HL-60 (cell line): ENCODE measurements at regions not wholly inside any gene's neighbourhood (a gene's known extent, or its start where the extent isn't known, plus 50 kb on each side); places are given as distances from the start of the nearest gene placed in this dataset.

Experiments
- DNase-seq, 2 experiments: peaks; one replicate each; pipeline ENCODE4 v3.0.0-alpha.2; 2010 to 2020; ENCODE audit warnings: low read depth in 1 of 2, low spot score in 1 of 2
- H3K27ac ChIP-seq: fragments of 250-450 bp; sonication (Bioruptor Pico); replicated peaks from 2 replicates; pipeline ENCODE4 v1.5.1; 2020; ENCODE audit warnings: mild to moderate bottlenecking, moderate library complexity
- H3K27me3 ChIP-seq: fragments of 250-450 bp; sonication (Bioruptor Pico); 2 replicates; pipeline ENCODE4 v1.5.1; 2021; ENCODE audit warnings: mild to moderate bottlenecking, moderate library complexity; ENCODE audit not compliant: insufficient read depth, poor library complexity, severe bottlenecking
- H3K4me3 ChIP-seq: replicated peaks from 2 replicates; pipeline ENCODE4 v1.5.1; 2011; ENCODE audit warnings: mild to moderate bottlenecking, control low read depth, low read length; ENCODE audit not compliant: insufficient read depth
- GABPA ChIP-seq: IDR thresholded peaks from 2 replicates; pipeline ENCODE4 v1.6.1; 2012; ENCODE audit warnings: low read depth
- POLR2AphosphoS5 ChIP-seq: IDR thresholded peaks from 2 replicates; pipeline ENCODE4 v1.6.1; 2012; ENCODE audit warnings: low read depth
- SPI1 ChIP-seq: IDR thresholded peaks from 2 replicates; pipeline ENCODE4 v1.6.1; 2012; ENCODE audit warnings: low read depth, mild to moderate bottlenecking, borderline replicate concordance
- TF ChIP-seq, protein P1 (sequence below): IDR thresholded peaks from 2 replicates; pipeline ENCODE4 v1.6.1; 2012; ENCODE audit warnings: low read depth; ENCODE audit not compliant: insufficient replicate concordance
- TF ChIP-seq, protein P2 (sequence below): IDR thresholded peaks from one replicate; pipeline ENCODE4 v1.5.1; 2011; ENCODE audit warnings: low read length, control low read depth, inconsistent platforms; ENCODE audit not compliant: insufficient read depth

DNA sequence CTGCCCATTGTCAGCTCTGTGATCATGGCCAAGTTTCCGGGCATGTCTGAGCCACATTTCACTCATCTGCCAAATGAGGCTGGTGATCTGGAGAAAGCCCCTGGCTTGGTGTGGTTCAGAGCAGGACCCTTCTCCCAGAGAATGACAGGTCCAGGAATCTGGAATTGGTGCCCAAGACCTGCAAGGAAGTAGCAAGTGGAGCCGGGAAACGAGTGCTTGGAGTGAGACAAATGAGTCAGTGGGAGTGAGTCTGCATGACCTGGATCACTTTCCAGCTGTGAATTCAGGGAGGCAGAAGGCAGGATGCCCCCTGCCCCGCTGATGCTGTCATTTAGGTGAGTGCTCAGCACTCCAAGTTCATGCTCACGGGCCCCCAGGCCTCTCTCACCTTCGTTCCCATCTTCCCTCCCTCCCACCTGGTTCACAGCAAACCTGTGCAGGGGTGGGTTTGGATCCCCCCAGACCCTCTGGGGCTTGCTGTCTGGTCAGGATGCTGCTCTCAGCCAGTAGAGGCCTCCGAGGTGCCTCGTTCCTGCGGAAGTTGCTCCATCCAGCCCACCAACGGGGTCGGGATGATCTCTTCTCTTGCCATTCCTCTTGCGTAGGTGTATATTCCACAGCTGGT is 104.4 kb downstream of the INHBB start:
- no peak for TF ChIP-seq POLR2AphosphoS5
- no peak for TF ChIP-seq GABPA
- TF ChIP-seq, protein P1, sequence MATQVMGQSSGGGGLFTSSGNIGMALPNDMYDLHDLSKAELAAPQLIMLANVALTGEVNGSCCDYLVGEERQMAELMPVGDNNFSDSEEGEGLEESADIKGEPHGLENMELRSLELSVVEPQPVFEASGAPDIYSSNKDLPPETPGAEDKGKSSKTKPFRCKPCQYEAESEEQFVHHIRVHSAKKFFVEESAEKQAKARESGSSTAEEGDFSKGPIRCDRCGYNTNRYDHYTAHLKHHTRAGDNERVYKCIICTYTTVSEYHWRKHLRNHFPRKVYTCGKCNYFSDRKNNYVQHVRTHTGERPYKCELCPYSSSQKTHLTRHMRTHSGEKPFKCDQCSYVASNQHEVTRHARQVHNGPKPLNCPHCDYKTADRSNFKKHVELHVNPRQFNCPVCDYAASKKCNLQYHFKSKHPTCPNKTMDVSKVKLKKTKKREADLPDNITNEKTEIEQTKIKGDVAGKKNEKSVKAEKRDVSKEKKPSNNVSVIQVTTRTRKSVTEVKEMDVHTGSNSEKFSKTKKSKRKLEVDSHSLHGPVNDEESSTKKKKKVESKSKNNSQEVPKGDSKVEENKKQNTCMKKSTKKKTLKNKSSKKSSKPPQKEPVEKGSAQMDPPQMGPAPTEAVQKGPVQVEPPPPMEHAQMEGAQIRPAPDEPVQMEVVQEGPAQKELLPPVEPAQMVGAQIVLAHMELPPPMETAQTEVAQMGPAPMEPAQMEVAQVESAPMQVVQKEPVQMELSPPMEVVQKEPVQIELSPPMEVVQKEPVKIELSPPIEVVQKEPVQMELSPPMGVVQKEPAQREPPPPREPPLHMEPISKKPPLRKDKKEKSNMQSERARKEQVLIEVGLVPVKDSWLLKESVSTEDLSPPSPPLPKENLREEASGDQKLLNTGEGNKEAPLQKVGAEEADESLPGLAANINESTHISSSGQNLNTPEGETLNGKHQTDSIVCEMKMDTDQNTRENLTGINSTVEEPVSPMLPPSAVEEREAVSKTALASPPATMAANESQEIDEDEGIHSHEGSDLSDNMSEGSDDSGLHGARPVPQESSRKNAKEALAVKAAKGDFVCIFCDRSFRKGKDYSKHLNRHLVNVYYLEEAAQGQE: no peak
- TF ChIP-seq, protein P2, sequence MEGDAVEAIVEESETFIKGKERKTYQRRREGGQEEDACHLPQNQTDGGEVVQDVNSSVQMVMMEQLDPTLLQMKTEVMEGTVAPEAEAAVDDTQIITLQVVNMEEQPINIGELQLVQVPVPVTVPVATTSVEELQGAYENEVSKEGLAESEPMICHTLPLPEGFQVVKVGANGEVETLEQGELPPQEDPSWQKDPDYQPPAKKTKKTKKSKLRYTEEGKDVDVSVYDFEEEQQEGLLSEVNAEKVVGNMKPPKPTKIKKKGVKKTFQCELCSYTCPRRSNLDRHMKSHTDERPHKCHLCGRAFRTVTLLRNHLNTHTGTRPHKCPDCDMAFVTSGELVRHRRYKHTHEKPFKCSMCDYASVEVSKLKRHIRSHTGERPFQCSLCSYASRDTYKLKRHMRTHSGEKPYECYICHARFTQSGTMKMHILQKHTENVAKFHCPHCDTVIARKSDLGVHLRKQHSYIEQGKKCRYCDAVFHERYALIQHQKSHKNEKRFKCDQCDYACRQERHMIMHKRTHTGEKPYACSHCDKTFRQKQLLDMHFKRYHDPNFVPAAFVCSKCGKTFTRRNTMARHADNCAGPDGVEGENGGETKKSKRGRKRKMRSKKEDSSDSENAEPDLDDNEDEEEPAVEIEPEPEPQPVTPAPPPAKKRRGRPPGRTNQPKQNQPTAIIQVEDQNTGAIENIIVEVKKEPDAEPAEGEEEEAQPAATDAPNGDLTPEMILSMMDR: no peak
- TF ChIP-seq SPI1: no peak
- DNase-seq: no peak
- Histone ChIP-seq H3K27me3 (no peaks in the 10 kb centered on the region), H3K27ac (no peak overlapping the region), H3K4me3 (no peak overlapping the region)

DNA sequence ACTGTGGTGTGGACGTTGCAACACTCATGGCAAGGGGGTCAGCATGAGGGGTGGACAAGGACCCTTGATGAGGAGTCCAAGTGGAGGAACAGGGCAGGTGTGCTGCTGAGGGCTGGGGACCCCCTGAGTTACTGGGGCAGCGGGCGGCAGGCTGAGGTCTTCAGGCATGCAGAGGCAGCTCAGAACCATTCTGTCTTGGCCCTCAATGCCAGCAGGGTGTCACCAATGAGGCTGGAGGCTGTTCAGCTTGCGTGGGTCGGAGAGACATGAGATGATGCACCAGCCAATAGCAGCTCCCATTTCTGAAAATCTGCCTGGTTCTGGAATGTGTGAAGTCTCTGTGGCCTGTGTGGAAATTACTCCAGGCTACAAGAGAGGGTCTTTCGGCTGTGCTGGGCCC is 105.4 kb downstream of the INHBB start:
- no peak overlapping the region for H3K27ac ChIP-seq
- DNase-seq: no peak
- TF ChIP-seq GABPA (no peak), POLR2AphosphoS5 (no peak), SPI1 (no peak)
- TF ChIP-seq, protein P1: no peak
- no peaks in the 10 kb centered on the region for H3K27me3 ChIP-seq
- no peak overlapping the region for H3K4me3 ChIP-seq

DNA sequence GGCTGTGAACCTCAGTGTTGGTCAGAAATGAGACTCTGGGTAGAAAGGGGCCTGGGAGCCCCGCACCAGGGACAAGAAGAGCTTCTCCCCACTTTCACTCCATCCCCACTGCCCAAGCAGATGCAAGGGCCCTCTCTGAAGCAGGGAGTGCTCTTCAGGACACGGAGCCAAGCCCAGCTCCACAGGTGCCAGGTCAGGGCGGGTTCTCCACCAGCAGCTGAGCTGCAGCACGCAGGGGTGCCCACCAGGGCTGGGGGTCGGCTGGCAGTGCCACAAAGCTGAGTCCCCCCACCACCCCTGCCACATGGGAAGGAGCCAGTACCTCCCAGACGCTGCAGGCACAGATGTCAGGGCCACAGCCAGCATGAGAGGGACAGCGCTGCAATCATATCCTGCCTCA is 106.2 kb downstream of the INHBB start:
- no peak overlapping the region for H3K4me3 ChIP-seq
- no peak overlapping the region for H3K27ac ChIP-seq
- TF ChIP-seq POLR2AphosphoS5: no peak
- TF ChIP-seq GABPA: no peak
- no peak for TF ChIP-seq SPI1
- TF ChIP-seq, protein P2: no peak
- TF ChIP-seq, protein P1: no peak
- no peak for DNase-seq
- H3K27me3 ChIP-seq: no peaks in the 10 kb centered on the region
